Esophagus (tissue), 2 donors: ENCODE measurements at regions not wholly inside any gene's neighbourhood (a gene's known extent, or its start where the extent isn't known, plus 50 kb on each side); places are given as distances from the start of the nearest gene placed in this dataset.
"Not testable (repeated sequence)": the region's sequence is repeated elsewhere in the genome, so short reads cannot be mapped to it uniquely, and the experiment has no call there.

Source experiments
- H3K27ac ChIP-seq, 2 donors: one replicate each; pipeline ENCODE4 v1.5.1; 2013; ENCODE audit warnings: low read depth in 2 of 2, mild to moderate bottlenecking in 2 of 2, inconsistent platforms in 1 of 2, low read length in 1 of 2, moderate library complexity in 1 of 2
- H3K27me3 ChIP-seq, 2 donors: one replicate each; pipeline ENCODE4 v1.6.1; 2013; ENCODE audit warnings: low read length in 2 of 2, control low read depth in 1 of 2, mild to moderate bottlenecking in 1 of 2; ENCODE audit not compliant: insufficient read depth in 2 of 2, control insufficient read depth in 1 of 2
- H3K36me3 ChIP-seq, 2 donors: one replicate each; pipeline ENCODE4 v1.6.1; 2013; ENCODE audit warnings: low read length in 1 of 2; ENCODE audit not compliant: control insufficient read depth in 2 of 2, insufficient read depth in 2 of 2
- H3K4me1 ChIP-seq, 2 donors: one replicate each; pipeline ENCODE4 v1.6.1; 2013; ENCODE audit warnings: low read length in 1 of 2; ENCODE audit not compliant: control insufficient read depth in 2 of 2, insufficient read depth in 2 of 2
- H3K4me3 ChIP-seq, 2 donors: one replicate each; pipeline ENCODE4 v1.5.1; 2013; ENCODE audit warnings: low read length in 2 of 2, mild to moderate bottlenecking in 2 of 2, low read depth in 1 of 2, moderate library complexity in 1 of 2
- H3K9me3 ChIP-seq, 2 donors: one replicate each; pipeline ENCODE4 v1.6.1; 2013; ENCODE audit warnings: mild to moderate bottlenecking in 2 of 2, low read depth in 1 of 2, low read length in 1 of 2, moderate library complexity in 1 of 2; ENCODE audit not compliant: control insufficient read depth in 2 of 2, insufficient read depth in 1 of 2
- WGBS, 2 donors: extraction: QIAGEN DNeasy Blood & Tissue Kit; methylation state at CpG; one replicate each; pipeline ENCODE4 v1.1.7; 2013; 5-methylcytosine and 5-hydroxymethylcytosine counted together
- donor health status: healthy with polysubstance abuse.
- donor health status: Bipolar disorder and iron deficiency.

- 78 to 79% methylated on average over 10 of the region's 10 CpGs for WGBS, 2 donors
- no peaks in the 10 kb centered on the region for H3K36me3 ChIP-seq
- peaks cover 0 to 5% of the 10 kb centered on the region in 2 donors for H3K9me3 ChIP-seq
- H3K27me3 ChIP-seq = no peaks in the 10 kb centered on the region
- no peaks in the 10 kb centered on the region for H3K4me1 ChIP-seq
- no peak overlapping the region for H3K27ac ChIP-seq
- H3K4me3 ChIP-seq = no peak overlapping the region
Measured at GRCh38 chr12:131391399-131391798, 319.5 kb upstream of the SFSWAP start.

GRCh38 chr12:131394752-131395151, 316.1 kb upstream of the SFSWAP start:
- H3K27me3 ChIP-seq, H3K4me1 ChIP-seq, H3K4me3 ChIP-seq, H3K27ac ChIP-seq, H3K36me3 ChIP-seq: not testable (repeated sequence)
- whole genome bisulfite sequencing, 2 donors = 80 to 83% methylated on average over 11 of the region's 11 CpGs
- H3K9me3 ChIP-seq = peaks cover 7 to 14% of the 10 kb centered on the region in 2 donors

GRCh38 chr12:131395209-131395684, 315.6 kb upstream of the SFSWAP start:
- WGBS, 2 donors = 80 to 89% methylated on average over 5 of the region's 5 CpGs
- H3K27ac ChIP-seq, H3K4me3 ChIP-seq, H3K27me3 ChIP-seq, H3K4me1 ChIP-seq, H3K36me3 ChIP-seq: not testable (repeated sequence)
- peaks cover 7 to 14% of the 10 kb centered on the region in 2 donors for H3K9me3 ChIP-seq

GRCh38 chr12:131395971-131396573, 314.8 kb upstream of the SFSWAP start:
- Histone ChIP-seq H3K4me3 (no peak overlapping the region), H3K36me3 (no peaks in the 10 kb centered on the region), H3K27me3 (no peaks in the 10 kb centered on the region), H3K9me3 (peaks cover 7 to 14% of the 10 kb centered on the region in 2 donors), H3K27ac (no peak overlapping the region), H3K4me1 (no peaks in the 10 kb centered on the region)
- WGBS, 2 donors = 88 to 94% methylated on average over 1 of the region's 1 CpG

GRCh38 chr12:131397493-131398181, 313.3 kb upstream of the SFSWAP start:
- WGBS, 2 donors = 74 to 77% methylated on average over 5 of the region's 5 CpGs
- Histone ChIP-seq H3K4me3 (no peak overlapping the region), H3K4me1 (peaks cover 0 to 3% of the 10 kb centered on the region in 2 donors), H3K36me3 (no peaks in the 10 kb centered on the region), H3K27ac (no peak overlapping the region), H3K27me3 (no peaks in the 10 kb centered on the region), H3K9me3 (peaks cover 7 to 14% of the 10 kb centered on the region in 2 donors)

- H3K36me3 ChIP-seq = no peaks in the 10 kb centered on the region
- peaks cover 4% of the 10 kb centered on the region in 2 donors for H3K4me1 ChIP-seq
- H3K27me3 ChIP-seq = no peaks in the 10 kb centered on the region
- H3K9me3 ChIP-seq = peaks cover 7 to 14% of the 10 kb centered on the region in 2 donors
- H3K27ac ChIP-seq = no peak overlapping the region
- H3K4me3 ChIP-seq = no peak overlapping the region
Measured at GRCh38 chr12:131399000-131399399, 311.9 kb upstream of the SFSWAP start.

- H3K36me3 ChIP-seq, H3K9me3 ChIP-seq, H3K27me3 ChIP-seq, H3K4me1 ChIP-seq, H3K27ac ChIP-seq, H3K4me3 ChIP-seq: not testable (repeated sequence)
- 70 to 80% methylated on average over 4 of the region's 4 CpGs for WGBS, 2 donors
Measured at GRCh38 chr12:131400668-131401294, 310.1 kb upstream of the SFSWAP start.

GRCh38 chr12:131401907-131402633, 308.8 kb upstream of the SFSWAP start:
- H3K4me1 ChIP-seq, H3K4me3 ChIP-seq, H3K27me3 ChIP-seq, H3K36me3 ChIP-seq, H3K9me3 ChIP-seq: not testable (repeated sequence)
- H3K27ac ChIP-seq = peak overlapping the region in 1 of 2 donors; percentile 31
- WGBS, 2 donors = 29 to 42% methylated on average over 11 to 13 of the region's 13 CpGs

- H3K36me3 ChIP-seq = no peaks in the 10 kb centered on the region
- H3K4me1 ChIP-seq = peaks cover 4% of the 10 kb centered on the region in 2 donors
- H3K27ac ChIP-seq = no peak overlapping the region
- peaks cover 2% of the 10 kb centered on the region in 2 donors for H3K9me3 ChIP-seq
- WGBS, 2 donors = 82 to 89% methylated on average over 14 of the region's 14 CpGs
- peaks cover 0 to 3% of the 10 kb centered on the region in 2 donors for H3K27me3 ChIP-seq
- no peak overlapping the region for H3K4me3 ChIP-seq
Measured at GRCh38 chr12:131402781-131403396, 308.0 kb upstream of the SFSWAP start.
